HEK293 (cell line): ENCODE measurements at regions not wholly inside any gene's neighbourhood (a gene's known extent, or its start where the extent isn't known, plus 50 kb on each side); places are given as distances from the start of the nearest gene placed in this dataset.

Source experiments
- CTCF ChIA-PET: fragments of 350-600 bp; formaldehyde crosslinking; extraction: SDS; loops from one replicate; lab custom pipeline; 2021; ENCODE audit warnings: antibody characterized with exemption; lab: Yijun Ruan, JAX
- POLR2A ChIA-PET: fragments of 300-600 bp; formaldehyde crosslinking; extraction: SDS; loops from one replicate; lab custom pipeline; 2020; ENCODE audit warnings: antibody characterized with exemption, inconsistent platforms; lab: Yijun Ruan, JAX
- H3K27ac ChIP-seq: fragments of 200-500 bp; sonication (Bioruptor generic); 2 replicates; pipeline ENCODE4 v1.5.1; 2014; ENCODE audit warnings: low read depth, low read length, control low read depth, inconsistent platforms; ENCODE audit errors: extremely low read depth
- H3K36me3 ChIP-seq, 2 experiments: fragments of 200-500 bp in 1 of 2; sonication (Bioruptor generic) in 1 of 2; 1 replicate in 1 of 2; 2 replicates in 1 of 2; pipeline ENCODE4 v1.5.1; 2014 to 2017; ENCODE audit warnings: inconsistent platforms in 2 of 2, low read length in 2 of 2; ENCODE audit not compliant: control insufficient read depth in 2 of 2, insufficient read depth in 1 of 2
- H3K4me1 ChIP-seq: fragments of 200-500 bp; sonication (Bioruptor generic); 2 replicates; pipeline ENCODE4 v1.5.1; 2014; ENCODE audit warnings: mild to moderate bottlenecking, low read length, inconsistent platforms; ENCODE audit not compliant: control insufficient read depth, insufficient read depth
- H3K4me3 ChIP-seq: 2 replicates; pipeline ENCODE4 v1.5.1; 2011; ENCODE audit warnings: low read depth, mild to moderate bottlenecking, control low read depth, low read length, moderate library complexity
- H3K9me3 ChIP-seq: fragments of 200-500 bp; sonication (Bioruptor generic); 2 replicates; pipeline ENCODE4 v1.5.1; 2014; ENCODE audit warnings: low read depth, low read length, inconsistent platforms; ENCODE audit not compliant: control insufficient read depth, insufficient read depth
- GLIS1 ChIP-seq: fragments of 450-650 bp; formaldehyde crosslinking; IDR thresholded peaks from 2 replicates; pipeline ENCODE4 v1.5.1; 2016; ENCODE audit warnings: missing biosample characterization, missing genetic modification characterization
- KLF16 ChIP-seq: fragments of 450-650 bp; formaldehyde crosslinking; IDR thresholded peaks from 2 replicates; pipeline ENCODE4 v1.5.1; 2017; ENCODE audit warnings: missing biosample characterization, missing genetic modification characterization
- PRDM1 ChIP-seq: fragments of 450-650 bp; formaldehyde crosslinking; IDR thresholded peaks from 2 replicates; pipeline ENCODE4; 2016; ENCODE audit warnings: missing biosample characterization, missing genetic modification characterization
- PRDM2 ChIP-seq: fragments of 450-650 bp; formaldehyde crosslinking; IDR thresholded peaks from 2 replicates; pipeline ENCODE4 v1.5.1; 2016; ENCODE audit warnings: missing biosample characterization, missing genetic modification characterization, borderline replicate concordance
- ZBTB11 ChIP-seq: fragments of 450-650 bp; formaldehyde crosslinking; conservative IDR thresholded peaks from 2 replicates; pipeline ENCODE4 v1.5.1; 2016; ENCODE audit warnings: low read depth, missing biosample characterization, missing genetic modification characterization
- ZBTB44 ChIP-seq: fragments of 450-650 bp; IDR thresholded peaks from 2 replicates; pipeline ENCODE4 v1.5.1; 2018; ENCODE audit warnings: missing biosample characterization, mild to moderate bottlenecking, missing genetic modification characterization
- ZBTB48 ChIP-seq: fragments of 450-650 bp; formaldehyde crosslinking; IDR thresholded peaks from 2 replicates; pipeline ENCODE4 v1.5.1; 2016; ENCODE audit warnings: missing biosample characterization, missing genetic modification characterization
- ZBTB8A ChIP-seq: fragments of 450-650 bp; formaldehyde crosslinking; IDR thresholded peaks from 2 replicates; pipeline ENCODE4 v1.5.1; 2016; ENCODE audit warnings: missing biosample characterization, missing genetic modification characterization
- ZFP41 ChIP-seq: fragments of 450-650 bp; formaldehyde crosslinking; IDR thresholded peaks from 2 replicates; pipeline ENCODE4 v1.5.1; 2016; ENCODE audit warnings: missing biosample characterization, missing genetic modification characterization, borderline replicate concordance
- ZFP69B ChIP-seq: fragments of 450-650 bp; formaldehyde crosslinking; IDR thresholded peaks from 2 replicates; pipeline ENCODE4 v1.5.1; 2016; ENCODE audit warnings: missing biosample characterization, missing genetic modification characterization
- ZNF121 ChIP-seq: fragments of 450-650 bp; formaldehyde crosslinking; IDR thresholded peaks from 2 replicates; pipeline ENCODE4 v1.5.1; 2016; ENCODE audit warnings: missing biosample characterization, missing genetic modification characterization
- ZNF311 ChIP-seq: fragments of 450-650 bp; formaldehyde crosslinking; IDR thresholded peaks from 2 replicates; pipeline ENCODE4 v1.5.1; 2017; ENCODE audit warnings: missing biosample characterization, missing genetic modification characterization, borderline replicate concordance
- ZNF521 ChIP-seq: fragments of 450-650 bp; formaldehyde crosslinking; IDR thresholded peaks from 2 replicates; pipeline ENCODE4 v1.5.1; 2017; ENCODE audit warnings: missing biosample characterization, mild to moderate bottlenecking, missing genetic modification characterization
- ZNF571 ChIP-seq: fragments of 450-650 bp; formaldehyde crosslinking; IDR thresholded peaks from 2 replicates; pipeline ENCODE4 v1.5.0; 2017; ENCODE audit warnings: missing biosample characterization, missing genetic modification characterization
- ZNF610 ChIP-seq: fragments of 450-650 bp; formaldehyde crosslinking; IDR thresholded peaks from 2 replicates; pipeline ENCODE4 v1.5.1; 2016; ENCODE audit warnings: missing biosample characterization, missing genetic modification characterization, borderline replicate concordance
- ZNF624 ChIP-seq: fragments of 450-650 bp; formaldehyde crosslinking; IDR thresholded peaks from 2 replicates; pipeline ENCODE4 v1.5.1; 2017; ENCODE audit warnings: missing biosample characterization, missing genetic modification characterization
- ZNF658 ChIP-seq: fragments of 450-650 bp; formaldehyde crosslinking; IDR thresholded peaks from 2 replicates; pipeline ENCODE4; 2016; ENCODE audit warnings: missing biosample characterization, missing genetic modification characterization
- ZNF776 ChIP-seq: fragments of 450-650 bp; formaldehyde crosslinking; IDR thresholded peaks from 2 replicates; pipeline ENCODE4 v1.5.0; 2017; ENCODE audit warnings: missing biosample characterization, missing genetic modification characterization, borderline replicate concordance
- TF ChIP-seq, protein P1 (sequence below): fragments of 450-650 bp; formaldehyde crosslinking; IDR thresholded peaks from 2 replicates; pipeline ENCODE4; 2016; ENCODE audit warnings: missing biosample characterization, missing genetic modification characterization

- no peak for TF ChIP-seq ZBTB11
- no peak for TF ChIP-seq ZBTB44
- no peak for TF ChIP-seq ZBTB48 (tag by site-specific recombination)
- TF ChIP-seq, protein P1, sequence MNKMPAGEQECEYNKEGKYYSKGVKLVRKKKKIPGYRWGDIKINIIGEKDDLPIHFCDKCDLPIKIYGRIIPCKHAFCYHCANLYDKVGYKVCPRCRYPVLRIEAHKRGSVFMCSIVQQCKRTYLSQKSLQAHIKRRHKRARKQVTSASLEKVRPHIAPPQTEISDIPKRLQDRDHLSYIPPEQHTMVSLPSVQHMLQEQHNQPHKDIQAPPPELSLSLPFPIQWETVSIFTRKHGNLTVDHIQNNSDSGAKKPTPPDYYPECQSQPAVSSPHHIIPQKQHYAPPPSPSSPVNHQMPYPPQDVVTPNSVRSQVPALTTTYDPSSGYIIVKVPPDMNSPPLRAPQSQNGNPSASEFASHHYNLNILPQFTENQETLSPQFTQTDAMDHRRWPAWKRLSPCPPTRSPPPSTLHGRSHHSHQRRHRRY (tag by site-specific recombination): no peak
Measured at GRCh38 chr2:185947722-185948121, 209.1 kb downstream of the FSIP2 start (continued).

- Histone ChIP-seq H3K4me3 (no peak overlapping the region), H3K4me1 (no peaks in the 10 kb centered on the region), H3K9me3 (no peaks in the 10 kb centered on the region), H3K27ac (no peak overlapping the region), H3K36me3 (no peaks in the 10 kb centered on the region)
- ChIA-PET CTCF (no interaction called here), POLR2A (no interaction called here)
- no peak for TF ChIP-seq PRDM2
- TF ChIP-seq ZFP69B (tag by site-specific recombination): no peak
- TF ChIP-seq ZNF610 (tag by site-specific recombination): no peak
- no peak for TF ChIP-seq ZNF521 (tag by site-specific recombination)
- no peak for TF ChIP-seq ZNF624
- no peak for TF ChIP-seq GLIS1 (tag by site-specific recombination)
Measured at GRCh38 chr2:185952100-185952499, 213.5 kb downstream of the FSIP2 start.

- Histone ChIP-seq H3K4me3 (no peak overlapping the region), H3K4me1 (no peaks in the 10 kb centered on the region), H3K27ac (no peak overlapping the region), H3K9me3 (no peaks in the 10 kb centered on the region), H3K36me3 (no peaks in the 10 kb centered on the region)
- ChIA-PET POLR2A (no interaction called here), CTCF (no interaction called here)
- TF ChIP-seq ZNF121 (tag by site-specific recombination) (no peak), ZNF311 (tag by site-specific recombination) (no peak), ZBTB8A (tag by site-specific recombination) (no peak), PRDM1 (tag by site-specific recombination) (no peak), KLF16 (tag by site-specific recombination) (no peak), ZNF658 (no peak), ZNF571 (no peak), ZFP41 (no peak), ZNF776 (tag by site-specific recombination) (no peak), GLIS1 (tag by site-specific recombination) (no peak)
- TF ChIP-seq, protein P1 (tag by site-specific recombination): no peak
Measured at GRCh38 chr2:185954389-185954788, 215.8 kb downstream of the FSIP2 start.
